Esophagus (tissue), 2 donors: ENCODE measurements at regions not wholly inside any gene's neighbourhood (a gene's known extent, or its start where the extent isn't known, plus 50 kb on each side); places are given as distances from the start of the nearest gene placed in this dataset.

Source experiments
- H3K27ac ChIP-seq, 2 donors: one replicate each; pipeline ENCODE4 v1.5.1; 2013; ENCODE audit warnings: low read depth in 2 of 2, mild to moderate bottlenecking in 2 of 2, inconsistent platforms in 1 of 2, low read length in 1 of 2, moderate library complexity in 1 of 2
- H3K27me3 ChIP-seq, 2 donors: one replicate each; pipeline ENCODE4 v1.6.1; 2013; ENCODE audit warnings: low read length in 2 of 2, control low read depth in 1 of 2, mild to moderate bottlenecking in 1 of 2; ENCODE audit not compliant: insufficient read depth in 2 of 2, control insufficient read depth in 1 of 2
- H3K36me3 ChIP-seq, 2 donors: one replicate each; pipeline ENCODE4 v1.6.1; 2013; ENCODE audit warnings: low read length in 1 of 2; ENCODE audit not compliant: control insufficient read depth in 2 of 2, insufficient read depth in 2 of 2
- H3K4me1 ChIP-seq, 2 donors: one replicate each; pipeline ENCODE4 v1.6.1; 2013; ENCODE audit warnings: low read length in 1 of 2; ENCODE audit not compliant: control insufficient read depth in 2 of 2, insufficient read depth in 2 of 2
- H3K4me3 ChIP-seq, 2 donors: one replicate each; pipeline ENCODE4 v1.5.1; 2013; ENCODE audit warnings: low read length in 2 of 2, mild to moderate bottlenecking in 2 of 2, low read depth in 1 of 2, moderate library complexity in 1 of 2
- H3K9me3 ChIP-seq, 2 donors: one replicate each; pipeline ENCODE4 v1.6.1; 2013; ENCODE audit warnings: mild to moderate bottlenecking in 2 of 2, low read depth in 1 of 2, low read length in 1 of 2, moderate library complexity in 1 of 2; ENCODE audit not compliant: control insufficient read depth in 2 of 2, insufficient read depth in 1 of 2
- WGBS, 2 donors: extraction: QIAGEN DNeasy Blood & Tissue Kit; methylation state at CpG; one replicate each; pipeline ENCODE4 v1.1.7; 2013; 5-methylcytosine and 5-hydroxymethylcytosine counted together
- donor health status: healthy with polysubstance abuse.
- donor health status: Bipolar disorder and iron deficiency.

- H3K4me3 ChIP-seq, result no peak overlapping the region
- no peaks in the 10 kb centered on the region for H3K9me3 ChIP-seq
- WGBS, 2 donors, result 42 to 51% methylated on average over 2 of the region's 2 CpGs
Observed at GRCh38 chr16:74104022-74104421, 192.6 kb upstream of the PSMD7 start.

GRCh38 chr16:74101379-74102137 is 195.1 kb upstream of the PSMD7 start:
- Histone ChIP-seq H3K4me1 (no peaks in the 10 kb centered on the region), H3K4me3 (no peak overlapping the region), H3K9me3 (no peaks in the 10 kb centered on the region), H3K27me3 (no peaks in the 10 kb centered on the region), H3K27ac (no peak overlapping the region), H3K36me3 (no peaks in the 10 kb centered on the region)
- WGBS, 2 donors, result 57 to 59% methylated on average over 1 of the region's 1 CpG

More at GRCh38 chr16:74104022-74104421, 192.6 kb upstream of the PSMD7 start:
- no peak overlapping the region for H3K27ac ChIP-seq
- no peaks in the 10 kb centered on the region for H3K36me3 ChIP-seq
- no peaks in the 10 kb centered on the region for H3K4me1 ChIP-seq
- H3K27me3 ChIP-seq, result no peaks in the 10 kb centered on the region

DNA sequence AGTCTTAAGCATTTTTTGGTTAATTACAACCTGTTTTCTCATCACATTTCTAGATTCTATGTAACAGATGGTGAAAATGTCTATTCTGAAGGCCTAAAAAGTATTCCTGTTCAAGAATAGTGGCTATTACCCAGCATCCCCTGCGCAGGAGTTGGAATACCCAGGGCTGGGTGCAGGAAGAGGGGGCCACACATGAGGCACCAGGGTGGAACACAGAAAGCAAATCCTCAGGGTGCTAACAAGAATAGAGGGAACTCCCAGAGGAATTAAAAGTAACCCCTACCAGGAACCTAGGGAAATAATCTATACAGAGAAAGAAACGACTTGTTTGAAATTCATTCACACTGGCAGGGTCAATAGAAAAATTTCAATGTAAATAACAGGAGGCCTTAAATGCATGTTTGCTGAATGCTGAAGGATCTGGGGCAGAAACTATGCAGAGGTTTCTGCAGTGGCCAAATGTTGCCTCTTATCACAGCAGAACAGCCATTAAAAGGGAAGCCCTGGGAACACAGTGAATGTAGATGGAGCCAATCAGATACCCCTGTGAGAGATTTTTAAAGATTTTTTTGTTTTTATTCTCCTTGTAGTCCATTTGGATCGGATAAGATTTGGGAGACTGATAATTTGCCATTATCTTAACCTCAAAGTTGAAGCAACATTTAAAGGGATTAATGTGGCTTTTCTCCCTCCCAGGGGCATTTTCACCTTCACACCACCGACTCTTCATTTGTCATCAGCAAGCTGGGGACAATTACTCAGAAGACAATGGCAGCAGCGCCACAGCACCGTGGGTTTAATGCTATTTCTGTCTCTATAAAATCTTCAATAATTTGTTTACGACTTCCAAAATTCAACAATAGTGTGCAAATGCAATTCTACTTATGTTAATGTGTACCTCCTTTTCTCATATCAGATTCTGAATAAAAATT is 196.0 kb upstream of the PSMD7 start:
- Histone ChIP-seq H3K4me3 (no peak overlapping the region), H3K36me3 (no peaks in the 10 kb centered on the region), H3K27me3 (no peaks in the 10 kb centered on the region), H3K9me3 (no peaks in the 10 kb centered on the region), H3K27ac (no peak overlapping the region), H3K4me1 (no peaks in the 10 kb centered on the region)
- 37 to 40% methylated on average over 7 of the region's 7 CpGs for WGBS, 2 donors

- no peaks in the 10 kb centered on the region for H3K9me3 ChIP-seq
- no peaks in the 10 kb centered on the region for H3K27me3 ChIP-seq
- no peak overlapping the region for H3K4me3 ChIP-seq
- H3K36me3 ChIP-seq, result no peaks in the 10 kb centered on the region
- H3K4me1 ChIP-seq, result no peaks in the 10 kb centered on the region
- H3K27ac ChIP-seq, result no peak overlapping the region
- WGBS, 2 donors, result 85 to 86% methylated on average over 8 of the region's 8 CpGs
Observed at GRCh38 chr16:74099530-74099929, 197.1 kb upstream of the PSMD7 start.

DNA sequence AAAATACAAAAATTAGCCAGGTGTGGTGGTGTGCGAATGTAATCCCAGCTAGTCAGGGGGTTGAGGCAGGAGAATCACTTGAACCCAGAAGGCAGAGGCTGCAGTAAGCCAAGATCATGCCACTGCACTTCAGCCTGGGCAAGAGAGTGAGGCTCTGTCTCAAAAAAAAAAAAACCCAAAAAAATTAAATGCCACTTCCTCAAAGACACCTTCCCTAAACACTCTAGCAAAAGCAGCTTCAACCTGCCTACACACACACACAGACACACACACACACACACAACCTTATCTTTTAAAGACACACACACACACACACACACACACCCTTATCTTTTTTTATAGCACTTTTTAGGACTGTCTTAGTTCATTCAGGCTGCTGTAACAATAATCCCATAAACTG is 201.7 kb upstream of the PSMD7 start:
- H3K36me3 ChIP-seq, result no peaks in the 10 kb centered on the region
- H3K4me1 ChIP-seq, result no peaks in the 10 kb centered on the region
- no peaks in the 10 kb centered on the region for H3K9me3 ChIP-seq
- no peaks in the 10 kb centered on the region for H3K27me3 ChIP-seq
- WGBS, 2 donors, result 94 to 96% methylated on average over 1 of the region's 1 CpG
- no peak overlapping the region for H3K27ac ChIP-seq
- H3K4me3 ChIP-seq, result no peak overlapping the region

DNA sequence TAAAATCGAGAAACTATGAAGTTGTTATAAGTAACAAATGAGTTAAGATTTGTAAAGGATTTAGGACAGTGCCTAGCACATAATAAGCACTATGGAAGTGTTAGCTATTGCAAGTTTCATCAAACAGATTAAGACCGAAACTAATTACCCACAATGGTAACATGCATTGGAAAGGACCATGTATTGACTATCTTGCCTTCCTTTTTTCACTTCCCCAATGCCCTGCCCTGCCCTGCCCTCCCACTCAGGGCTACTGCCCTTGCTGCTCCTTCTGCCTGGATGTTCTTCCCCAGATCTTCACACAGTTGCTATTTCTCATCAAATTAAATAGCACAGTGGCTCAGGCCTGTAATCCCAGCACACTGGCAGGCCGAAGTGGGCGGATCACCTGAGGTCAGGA is 202.1 kb upstream of the PSMD7 start:
- 87 to 89% methylated on average over 4 of the region's 4 CpGs for WGBS, 2 donors
- Histone ChIP-seq H3K27me3 (no peaks in the 10 kb centered on the region), H3K9me3 (no peaks in the 10 kb centered on the region), H3K27ac (no peak overlapping the region), H3K4me3 (no peak overlapping the region), H3K4me1 (no peaks in the 10 kb centered on the region), H3K36me3 (no peaks in the 10 kb centered on the region)

GRCh38 chr16:74092336-74092735 is 204.3 kb upstream of the PSMD7 start:
- Histone ChIP-seq H3K27ac (no peak overlapping the region), H3K4me1 (no peaks in the 10 kb centered on the region), H3K9me3 (no peaks in the 10 kb centered on the region), H3K4me3 (no peak overlapping the region), H3K36me3 (no peaks in the 10 kb centered on the region), H3K27me3 (no peaks in the 10 kb centered on the region)
- 89 to 91% methylated on average over 4 of the region's 4 CpGs for WGBS, 2 donors

- Histone ChIP-seq H3K9me3 (no peaks in the 10 kb centered on the region), H3K36me3 (no peaks in the 10 kb centered on the region), H3K27me3 (no peaks in the 10 kb centered on the region), H3K4me3 (no peak overlapping the region), H3K4me1 (no peaks in the 10 kb centered on the region), H3K27ac (no peak overlapping the region)
- WGBS, 2 donors, result 69 to 74% methylated on average over 4 of the region's 4 CpGs
Observed at GRCh38 chr16:74090871-74091270, 205.7 kb upstream of the PSMD7 start.

DNA sequence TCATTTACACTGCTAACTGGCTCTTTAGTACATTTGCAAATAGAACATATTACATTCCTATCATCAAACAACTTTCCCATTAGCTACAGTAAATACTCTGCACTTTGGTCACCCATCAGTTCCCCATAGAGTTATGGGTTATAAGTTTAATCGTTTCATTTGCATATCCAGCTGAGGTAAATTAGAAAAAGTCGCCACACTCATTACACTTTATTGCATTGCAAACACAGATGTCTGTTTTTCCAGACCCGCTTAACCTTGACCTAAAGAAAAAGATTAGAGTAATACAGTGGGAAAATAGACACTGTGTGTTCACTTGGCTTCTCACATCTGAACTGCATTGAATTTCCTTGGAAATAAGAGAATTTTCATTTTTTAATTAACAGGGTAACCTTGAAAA is 213.1 kb upstream of the PSMD7 start:
- no peak overlapping the region for H3K27ac ChIP-seq

More for the DNA sequence above, 213.1 kb upstream of the PSMD7 start:
- Histone ChIP-seq H3K4me1 (no peaks in the 10 kb centered on the region), H3K36me3 (no peaks in the 10 kb centered on the region), H3K9me3 (no peaks in the 10 kb centered on the region), H3K27me3 (no peaks in the 10 kb centered on the region), H3K4me3 (no peak overlapping the region)
- WGBS, 2 donors, result 67 to 91% methylated on average over 3 of the region's 3 CpGs
